Stimulated activated naive B cell treated with anti-CD40 and anti-IgM and Interleukin-4, amounts not matched to agents 10 μg/mL and 1 μg/mL and 100 μg/mL, for 72 hours (primary cell): ENCODE measurements at regions not wholly inside any gene's neighbourhood (a gene's known extent, or its start where the extent isn't known, plus 50 kb on each side); places are given as distances from the start of the nearest gene placed in this dataset.

Source experiments
- ATAC-seq, 2 donors: fragments of 150-1000 bp; cut with Tn5 transposase; replicated peaks; 2 replicates each; pipeline ENCODE4 v1.10.0; 2021; ENCODE audit warnings: moderate library complexity in 1 of 2
- DNase-seq: peaks from one replicate; pipeline ENCODE4 v3.0.0; 2021
- H3K27ac Mint-ChIP-seq: one replicate; pipeline ENCODE4 v1.8.0; 2022; ENCODE audit warnings: mild to moderate bottlenecking, mixed read lengths
- H3K27me3 Mint-ChIP-seq, 2 donors: one replicate each; pipeline ENCODE4 v1.8.0; 2022; ENCODE audit warnings: mixed read lengths in 2 of 2
- H3K36me3 Mint-ChIP-seq, 2 donors: one replicate each; pipeline ENCODE4 v1.8.0; 2022; ENCODE audit warnings: mixed read lengths in 2 of 2, mild to moderate bottlenecking in 1 of 2
- H3K4me1 Mint-ChIP-seq, 2 donors: one replicate each; pipeline ENCODE4 v1.8.0; 2022; ENCODE audit warnings: mixed read lengths in 2 of 2, mild to moderate bottlenecking in 1 of 2
- H3K4me3 Mint-ChIP-seq, 2 donors: one replicate each; pipeline ENCODE4 v1.8.0; 2022; ENCODE audit warnings: mild to moderate bottlenecking in 2 of 2, mixed read lengths in 2 of 2, moderate library complexity in 1 of 2
- H3K9me3 Mint-ChIP-seq, 2 donors: one replicate each; pipeline ENCODE4 v1.8.0; 2022; ENCODE audit warnings: mixed read lengths in 2 of 2, mild to moderate bottlenecking in 1 of 2

DNA sequence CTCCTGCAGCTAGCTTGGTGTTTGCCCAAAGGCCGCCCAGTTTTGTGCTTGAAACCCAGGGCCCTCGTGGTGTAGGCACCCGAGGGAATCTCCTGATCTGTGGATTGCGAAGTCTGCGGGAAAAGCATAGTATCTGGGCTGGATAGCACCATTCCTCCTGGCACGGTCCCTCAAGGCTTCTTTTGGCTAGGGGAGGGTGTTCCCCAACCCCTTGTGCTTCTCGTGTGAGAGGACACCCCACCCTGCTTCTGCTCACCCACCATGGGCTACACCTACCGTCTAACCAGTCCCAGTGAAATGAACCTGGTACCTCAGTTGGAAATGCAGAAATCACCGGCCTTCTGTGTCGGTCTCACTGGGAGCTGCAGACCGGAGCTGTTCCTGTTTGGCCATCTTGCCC lies 403.5 kb downstream of the USP25 start:
- no peak for DNase-seq
- Mint-ChIP-seq H3K36me3 (no peaks in the 10 kb centered on the region), H3K27me3 (no peaks in the 10 kb centered on the region), H3K9me3 (peaks cover 4 to 17% of the 10 kb centered on the region in 2 donors), H3K4me3 (no peak overlapping the region), H3K4me1 (no peaks in the 10 kb centered on the region), H3K27ac (no peak overlapping the region)
- ATAC-seq: no peak

DNA sequence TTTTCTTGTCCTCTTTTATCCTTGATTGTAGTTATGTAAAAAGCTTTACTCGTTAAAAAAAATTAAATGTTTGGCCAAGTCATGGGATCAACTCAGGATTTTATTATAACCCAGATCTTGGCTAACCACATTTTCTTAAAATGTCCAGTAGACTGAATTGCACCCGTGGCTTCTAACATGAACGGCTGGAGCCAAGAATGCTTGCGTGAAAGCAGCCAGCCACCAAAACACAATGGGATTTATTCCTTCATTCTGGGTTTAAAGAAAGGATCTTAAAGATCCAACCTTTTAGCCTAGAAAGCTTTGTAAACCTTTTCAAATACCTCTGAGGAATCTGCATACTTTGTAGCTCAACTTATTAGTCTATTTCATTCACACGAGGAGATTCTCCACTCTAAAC lies 404.4 kb downstream of the USP25 start:
- no peak for DNase-seq
- H3K27ac Mint-ChIP-seq: no peak overlapping the region
- no peaks in the 10 kb centered on the region for H3K4me1 Mint-ChIP-seq
- H3K9me3 Mint-ChIP-seq: peaks cover 4 to 17% of the 10 kb centered on the region in 2 donors
- H3K27me3 Mint-ChIP-seq: no peaks in the 10 kb centered on the region
- no peaks in the 10 kb centered on the region for H3K36me3 Mint-ChIP-seq
- ATAC-seq: no peak
- no peak overlapping the region for H3K4me3 Mint-ChIP-seq

DNA sequence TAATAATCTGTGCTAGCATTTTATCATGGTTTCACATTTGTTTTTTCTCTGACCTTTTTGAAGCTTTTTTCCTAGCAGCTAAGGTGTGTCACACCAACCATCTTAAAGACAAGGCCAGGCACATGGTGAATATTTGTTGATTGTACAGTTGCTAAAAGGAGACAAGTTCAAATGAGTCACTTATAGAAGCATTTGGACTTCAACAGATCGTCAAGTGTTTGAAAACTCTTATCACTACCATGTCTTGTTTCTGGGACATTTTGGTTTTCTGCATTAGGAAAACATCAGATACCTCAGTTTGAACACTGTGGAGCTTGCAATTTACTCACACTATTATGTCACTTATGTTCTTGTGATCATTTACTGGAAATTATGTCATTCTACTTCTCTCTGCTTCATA lies 407.3 kb downstream of the USP25 start:
- no peaks in the 10 kb centered on the region for H3K9me3 Mint-ChIP-seq
- H3K27me3 Mint-ChIP-seq: no peaks in the 10 kb centered on the region
- H3K4me1 Mint-ChIP-seq: no peaks in the 10 kb centered on the region
- ATAC-seq: no peak
- H3K36me3 Mint-ChIP-seq: no peaks in the 10 kb centered on the region
- no peak overlapping the region for H3K27ac Mint-ChIP-seq
- DNase-seq: no peak
- H3K4me3 Mint-ChIP-seq: no peak overlapping the region

DNA sequence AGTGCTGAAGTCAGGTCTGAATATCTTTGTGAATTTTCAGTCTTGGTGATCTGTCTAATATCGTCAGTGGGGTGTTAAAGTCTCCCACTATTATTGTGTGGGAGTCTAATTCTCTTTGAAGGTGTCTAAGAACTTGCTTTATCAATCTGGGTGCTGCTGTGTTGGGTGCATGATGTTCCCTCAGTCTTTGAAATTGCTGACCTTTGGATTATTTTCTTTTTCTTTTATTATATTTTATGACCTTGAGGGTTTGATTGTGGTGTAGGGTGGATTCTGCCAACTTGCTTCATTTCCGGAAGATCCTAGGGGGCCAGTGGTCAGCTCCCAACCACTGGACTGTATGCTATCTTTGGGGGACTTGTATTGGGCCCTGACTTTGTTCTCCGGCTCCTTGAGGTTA lies 415.3 kb downstream of the USP25 start:
- Mint-ChIP-seq H3K4me3 (no peak overlapping the region), H3K9me3 (peaks cover 0 to 3% of the 10 kb centered on the region in 2 donors), H3K36me3 (no peaks in the 10 kb centered on the region), H3K27me3 (no peaks in the 10 kb centered on the region), H3K4me1 (no peaks in the 10 kb centered on the region), H3K27ac (no peak overlapping the region)
- no peak for ATAC-seq
- no peak for DNase-seq

DNA sequence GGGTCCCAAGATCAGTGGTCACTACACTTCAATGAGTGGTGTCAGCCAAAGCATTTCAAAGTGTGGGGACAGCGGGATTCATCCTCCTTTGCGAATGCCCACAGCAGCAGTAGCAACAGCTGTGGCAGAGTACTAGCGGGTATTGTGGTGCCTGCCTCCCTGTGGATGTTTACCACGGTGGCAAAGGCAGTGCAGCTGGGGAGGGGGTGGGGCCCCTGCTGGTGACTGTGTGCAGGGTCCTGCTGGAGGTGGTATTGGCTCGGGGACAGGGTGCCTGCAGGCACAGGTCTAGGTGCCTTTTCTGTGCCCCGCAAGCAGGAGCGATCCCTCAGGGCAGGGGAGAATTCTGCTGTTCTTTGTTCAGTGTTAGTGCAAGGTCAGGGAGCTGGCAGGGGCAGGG lies 415.7 kb downstream of the USP25 start:
- Mint-ChIP-seq H3K4me3 (no peak overlapping the region), H3K36me3 (no peaks in the 10 kb centered on the region)

DNA sequence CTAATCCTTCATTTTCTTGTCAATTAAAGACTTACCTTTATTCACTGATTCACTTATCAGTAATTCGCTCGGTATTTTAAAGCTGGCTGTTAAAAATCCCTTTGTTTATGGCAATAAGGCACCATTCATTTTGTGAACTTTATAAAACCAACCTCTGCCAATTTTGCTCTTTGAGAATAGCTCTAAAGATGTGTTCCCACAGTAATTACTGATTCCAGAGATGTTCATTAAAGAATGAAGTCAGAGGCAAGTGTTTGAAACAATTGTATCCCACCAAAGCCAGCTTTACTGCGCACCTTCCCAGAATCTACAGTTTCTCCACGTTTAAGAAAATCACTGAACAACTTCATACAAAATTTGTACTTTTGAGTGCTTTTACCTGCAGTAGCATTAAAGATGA lies 424.5 kb downstream of the USP25 start:
- Mint-ChIP-seq H3K27me3 (no peaks in the 10 kb centered on the region), H3K36me3 (no peaks in the 10 kb centered on the region), H3K4me3 (no peak overlapping the region), H3K4me1 (no peaks in the 10 kb centered on the region), H3K27ac (no peak overlapping the region), H3K9me3 (no peaks in the 10 kb centered on the region)
- ATAC-seq: no peak
- DNase-seq: no peak

More for the DNA sequence above, 415.7 kb downstream of the USP25 start:
- H3K4me1 Mint-ChIP-seq: no peaks in the 10 kb centered on the region
- H3K27ac Mint-ChIP-seq: no peak overlapping the region
- DNase-seq: no peak
- H3K9me3 Mint-ChIP-seq: peaks cover 0 to 3% of the 10 kb centered on the region in 2 donors
- H3K27me3 Mint-ChIP-seq: no peaks in the 10 kb centered on the region
- ATAC-seq: no peak

DNA sequence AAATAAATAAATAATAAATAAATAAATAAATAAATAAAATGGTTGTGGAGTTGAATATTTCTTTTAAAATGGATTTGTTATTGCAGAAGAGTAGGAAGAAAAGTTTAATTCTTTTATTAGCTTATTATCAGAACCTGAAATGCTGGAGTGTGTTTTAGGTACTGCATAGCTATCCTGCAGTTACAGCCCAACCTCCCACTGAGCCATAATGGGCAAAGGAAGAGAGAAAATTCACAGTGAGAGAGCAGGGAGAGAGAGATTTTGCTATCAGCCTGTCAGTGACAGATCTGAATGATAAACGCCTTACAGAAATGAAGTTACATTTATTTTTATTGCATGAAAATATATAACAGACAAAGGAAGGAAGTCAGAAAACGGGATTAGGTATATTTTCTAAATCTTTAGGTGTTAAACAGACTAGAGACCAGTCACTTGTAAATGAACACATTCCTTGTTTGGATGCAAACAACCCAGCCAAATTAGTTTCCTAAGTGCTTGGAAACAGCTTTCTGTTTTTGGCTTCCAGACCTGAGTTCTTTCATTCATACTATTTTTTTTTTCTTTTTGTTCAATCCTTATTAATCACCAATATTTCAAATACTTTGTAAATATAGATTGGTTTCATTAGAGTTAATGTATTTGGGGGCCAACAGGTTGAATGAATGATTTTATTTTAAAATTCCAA lies 425.3 kb downstream of the USP25 start:
- ATAC-seq (no peak), DNase-seq (no peak)
- Mint-ChIP-seq H3K27me3 (no peaks in the 10 kb centered on the region), H3K27ac (no peak overlapping the region), H3K9me3 (no peaks in the 10 kb centered on the region), H3K4me1 (no peaks in the 10 kb centered on the region), H3K4me3 (no peak overlapping the region), H3K36me3 (no peaks in the 10 kb centered on the region)

DNA sequence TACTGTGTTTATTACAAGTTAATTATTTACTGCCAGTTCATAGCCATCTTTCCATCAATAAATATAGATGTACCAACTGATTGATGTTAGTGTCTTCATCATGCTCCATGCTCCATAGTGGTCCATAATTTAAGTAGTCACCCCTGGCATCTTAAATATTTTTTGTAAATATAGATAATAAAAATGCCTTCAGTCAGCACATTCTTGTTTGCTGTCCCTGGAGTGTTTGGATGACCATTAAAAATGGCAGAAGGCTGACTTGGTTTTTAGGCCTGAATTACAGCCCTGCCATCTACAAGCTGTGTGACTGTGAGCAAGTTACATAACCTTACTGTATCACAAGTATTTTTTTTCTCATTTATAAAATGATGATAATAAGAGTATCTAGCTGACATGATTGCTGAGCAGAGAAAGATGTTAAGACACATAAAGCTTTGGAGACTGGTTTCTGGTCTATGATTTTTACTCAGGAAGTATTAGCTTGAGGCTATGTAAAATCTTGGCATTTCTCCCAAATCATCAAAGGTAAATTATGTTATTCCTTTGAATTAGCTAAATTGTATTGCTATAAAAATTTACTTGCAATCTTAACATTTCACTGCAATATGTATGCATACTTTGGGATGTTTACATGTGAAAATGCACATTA lies 427.2 kb downstream of the USP25 start:
- no peaks in the 10 kb centered on the region for H3K4me1 Mint-ChIP-seq
- H3K9me3 Mint-ChIP-seq: no peaks in the 10 kb centered on the region
- H3K36me3 Mint-ChIP-seq: no peaks in the 10 kb centered on the region
- H3K27me3 Mint-ChIP-seq: no peaks in the 10 kb centered on the region
- no peak overlapping the region for H3K4me3 Mint-ChIP-seq
- DNase-seq: no peak
- no peak overlapping the region for H3K27ac Mint-ChIP-seq
- no peak for ATAC-seq

DNA sequence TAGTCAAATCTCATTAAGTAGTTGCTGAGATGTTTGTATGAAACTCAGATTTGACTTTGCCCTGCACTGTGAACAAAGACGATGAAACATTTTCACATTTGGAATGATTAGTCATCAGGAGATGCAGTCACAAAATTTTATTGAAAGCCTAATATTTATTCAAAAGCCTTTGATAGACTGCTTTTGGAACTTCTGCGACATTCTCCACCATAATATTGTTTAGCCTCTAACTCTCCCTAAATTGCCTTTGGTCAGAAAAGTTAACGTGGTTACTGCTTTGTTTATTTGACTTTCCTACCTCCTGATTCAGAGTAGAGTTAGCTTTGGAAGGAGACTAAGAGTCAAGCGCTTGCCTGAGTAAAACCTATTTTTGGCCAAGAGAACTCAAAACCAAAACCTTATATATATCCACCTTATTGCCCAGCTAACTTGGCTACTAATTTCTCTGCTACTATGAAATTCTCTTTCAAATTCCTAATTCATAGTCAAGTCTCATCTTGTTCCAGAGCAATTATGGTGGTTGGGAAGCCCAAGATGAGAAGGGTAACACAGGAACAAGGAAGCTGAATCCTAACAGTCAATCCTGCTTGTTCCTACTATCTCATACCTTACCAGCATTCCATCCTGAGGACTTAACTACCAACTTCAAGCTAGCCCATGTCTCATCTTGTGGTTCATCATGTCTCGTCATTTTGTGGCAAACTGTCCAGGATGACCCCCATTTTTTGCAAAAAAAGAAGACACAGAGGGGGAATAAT lies 429.6 kb downstream of the USP25 start:
- ATAC-seq: no peak
- H3K4me1 Mint-ChIP-seq: no peaks in the 10 kb centered on the region
- H3K27ac Mint-ChIP-seq: no peak overlapping the region
- no peak overlapping the region for H3K4me3 Mint-ChIP-seq
- no peaks in the 10 kb centered on the region for H3K36me3 Mint-ChIP-seq
- no peak for DNase-seq
- no peaks in the 10 kb centered on the region for H3K9me3 Mint-ChIP-seq
- no peaks in the 10 kb centered on the region for H3K27me3 Mint-ChIP-seq

DNA sequence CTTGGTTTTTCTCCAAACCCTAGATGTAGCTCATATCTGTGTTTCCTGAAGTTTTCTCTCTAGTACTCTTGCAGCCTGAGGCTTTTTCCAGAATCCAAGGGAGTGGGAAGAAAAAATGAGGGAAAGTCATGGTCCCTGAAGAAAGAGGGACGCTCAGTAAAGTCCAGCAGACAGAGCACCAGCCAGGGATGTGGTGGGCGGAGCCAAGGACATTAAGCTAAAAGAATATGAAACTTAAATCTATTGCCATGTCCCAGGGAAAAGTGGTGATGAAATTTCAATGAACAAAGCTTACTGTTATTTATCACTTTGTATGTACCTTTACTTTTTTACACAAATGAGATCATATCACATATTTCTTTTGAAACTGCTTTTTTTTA lies 430.2 kb downstream of the USP25 start:
- H3K36me3 Mint-ChIP-seq: no peaks in the 10 kb centered on the region
- no peak overlapping the region for H3K4me3 Mint-ChIP-seq
- DNase-seq (no peak), ATAC-seq (no peak)
- no peaks in the 10 kb centered on the region for H3K4me1 Mint-ChIP-seq
- no peaks in the 10 kb centered on the region for H3K9me3 Mint-ChIP-seq
- no peaks in the 10 kb centered on the region for H3K27me3 Mint-ChIP-seq
- H3K27ac Mint-ChIP-seq: no peak overlapping the region

DNA sequence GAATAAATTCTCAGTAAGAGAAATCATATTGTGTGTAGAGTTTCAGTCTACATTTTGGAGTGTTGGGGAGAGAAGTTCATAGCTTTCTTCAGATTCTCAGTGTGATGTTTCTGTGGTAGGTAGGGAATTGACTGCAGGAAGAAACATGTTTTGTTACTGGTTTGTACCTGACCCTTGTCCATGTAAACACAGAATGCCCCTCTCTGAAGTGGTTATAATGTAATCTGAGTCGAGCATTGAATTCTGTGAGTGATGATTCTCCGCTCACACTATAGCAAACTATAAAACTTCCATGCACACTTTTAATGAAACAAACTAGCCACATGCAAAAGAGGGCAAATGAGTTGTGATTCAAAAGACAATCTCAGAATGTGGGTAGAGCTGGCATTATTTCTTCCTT lies 433.2 kb downstream of the USP25 start:
- Mint-ChIP-seq H3K27ac (no peak overlapping the region), H3K9me3 (no peaks in the 10 kb centered on the region), H3K27me3 (no peaks in the 10 kb centered on the region), H3K36me3 (no peaks in the 10 kb centered on the region), H3K4me1 (no peaks in the 10 kb centered on the region), H3K4me3 (no peak overlapping the region)
- no peak for DNase-seq
- no peak for ATAC-seq

DNA sequence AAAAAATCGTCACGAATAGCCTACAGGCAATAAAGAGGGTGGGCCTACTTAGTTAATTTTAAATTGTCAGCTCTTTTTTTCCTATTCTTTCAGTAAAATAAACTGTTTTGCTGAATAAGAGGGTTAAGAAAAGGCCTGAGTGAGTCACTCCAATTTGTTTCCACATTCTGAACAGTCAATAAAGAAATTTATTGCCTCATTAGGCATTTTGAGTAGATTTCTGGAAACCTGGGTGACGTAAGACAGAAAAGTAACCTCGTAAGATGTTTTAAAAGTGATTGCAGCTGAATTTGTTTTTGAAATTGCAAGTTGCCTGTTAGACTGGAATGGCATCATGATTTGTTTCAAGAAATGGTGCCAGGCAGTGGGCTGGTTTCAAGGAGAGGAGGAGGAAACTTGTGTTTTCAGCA lies 439.3 kb downstream of the USP25 start:
- no peak overlapping the region for H3K4me3 Mint-ChIP-seq
- ATAC-seq: no peak
- H3K4me1 Mint-ChIP-seq: no peaks in the 10 kb centered on the region
- no peak for DNase-seq
- H3K27me3 Mint-ChIP-seq: no peaks in the 10 kb centered on the region
- H3K36me3 Mint-ChIP-seq: no peaks in the 10 kb centered on the region
- no peaks in the 10 kb centered on the region for H3K9me3 Mint-ChIP-seq
- no peak overlapping the region for H3K27ac Mint-ChIP-seq

DNA sequence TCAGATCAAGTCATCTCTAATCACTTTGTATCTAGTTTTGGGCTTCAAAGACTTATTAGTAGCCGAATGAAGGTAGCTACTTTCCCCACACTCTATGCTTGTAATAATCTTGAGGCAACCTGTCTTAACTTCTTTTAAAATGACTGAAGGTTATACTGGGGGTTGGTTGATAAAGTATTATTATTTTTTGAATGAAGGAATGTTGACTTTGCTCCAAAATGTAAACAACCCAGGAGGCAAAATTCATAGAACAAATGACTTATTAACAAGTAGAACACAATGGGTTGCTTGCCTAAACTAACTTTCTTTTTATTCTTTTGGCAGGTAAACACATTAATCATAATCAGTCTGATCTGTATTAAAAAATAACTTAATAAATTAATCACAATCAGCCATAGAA lies 440.0 kb downstream of the USP25 start:
- no peaks in the 10 kb centered on the region for H3K4me1 Mint-ChIP-seq
- no peak for DNase-seq
- H3K27me3 Mint-ChIP-seq: no peaks in the 10 kb centered on the region
- no peak overlapping the region for H3K4me3 Mint-ChIP-seq
- H3K36me3 Mint-ChIP-seq: no peaks in the 10 kb centered on the region
- no peak overlapping the region for H3K27ac Mint-ChIP-seq
- no peaks in the 10 kb centered on the region for H3K9me3 Mint-ChIP-seq
- ATAC-seq: no peak

DNA sequence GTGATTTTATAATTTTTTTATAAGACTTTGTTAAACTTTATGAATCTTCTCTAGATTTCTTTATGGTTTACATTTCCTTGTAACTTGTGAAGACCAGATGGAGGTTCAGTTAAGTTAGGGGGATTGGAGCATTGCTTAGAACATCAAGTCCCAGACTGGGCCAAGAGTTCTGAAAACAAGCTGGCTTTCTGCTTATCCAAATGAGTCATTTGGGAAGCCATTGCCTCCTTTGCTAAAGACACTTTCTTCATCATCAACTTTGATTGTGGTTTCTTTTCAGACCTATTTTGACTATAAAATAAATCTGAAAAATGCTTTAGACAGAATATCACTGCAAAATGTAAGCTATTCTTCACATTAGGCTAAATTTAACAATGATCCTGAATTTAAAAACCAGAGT lies 446.8 kb downstream of the USP25 start:
- Mint-ChIP-seq H3K27ac (no peak overlapping the region), H3K9me3 (no peaks in the 10 kb centered on the region), H3K4me1 (no peaks in the 10 kb centered on the region), H3K36me3 (no peaks in the 10 kb centered on the region), H3K4me3 (no peak overlapping the region), H3K27me3 (no peaks in the 10 kb centered on the region)
- DNase-seq (no peak), ATAC-seq (no peak)

DNA sequence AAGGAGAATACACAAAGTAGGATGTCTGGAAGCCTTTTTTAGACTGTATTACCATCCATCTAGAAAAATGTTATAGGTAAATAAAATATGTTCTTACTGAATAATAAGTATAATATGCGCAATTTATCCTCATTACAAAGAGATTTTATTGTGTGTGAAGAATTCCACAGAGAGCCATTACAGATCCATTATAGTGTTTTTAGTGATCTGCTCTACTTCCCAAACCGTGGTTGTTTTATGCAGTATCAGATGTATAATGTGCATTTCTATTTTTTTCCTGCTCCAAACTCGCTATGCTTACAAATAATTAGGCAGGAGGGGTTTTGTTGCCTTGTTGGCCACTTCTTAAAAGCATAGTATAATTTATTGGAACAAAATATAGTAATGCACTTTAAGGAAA lies 447.8 kb downstream of the USP25 start:
- DNase-seq: no peak
- Mint-ChIP-seq H3K27me3 (no peaks in the 10 kb centered on the region), H3K36me3 (no peaks in the 10 kb centered on the region), H3K27ac (no peak overlapping the region), H3K9me3 (no peaks in the 10 kb centered on the region), H3K4me3 (no peak overlapping the region), H3K4me1 (no peaks in the 10 kb centered on the region)
- ATAC-seq: no peak
